ENCODE measurements at regions not wholly inside any gene's neighbourhood (a gene's known extent, or its start where the extent isn't known, plus 50 kb on each side); places are given as distances from the start of the nearest gene placed in this dataset.

DNA sequence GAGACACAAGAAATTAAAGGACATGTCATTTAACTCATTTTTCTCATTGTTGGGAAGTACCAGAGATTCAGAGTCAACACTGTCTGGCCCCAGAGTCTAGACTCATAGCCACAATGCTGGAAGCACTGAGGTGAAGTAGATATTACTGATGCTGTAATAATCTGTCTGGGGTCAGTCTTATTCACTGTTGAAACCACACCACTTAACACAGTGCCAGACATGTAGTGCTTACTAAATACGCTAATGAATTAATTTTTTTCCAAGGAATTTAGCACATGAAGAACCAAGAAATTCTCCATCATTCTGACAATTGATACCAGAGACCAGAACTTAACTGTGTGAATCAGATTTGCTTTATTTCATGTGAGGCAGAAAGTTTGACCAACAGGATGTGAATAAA is 150.8 kb upstream of the STAC start:
- no peak for TF ChIP-seq POLR2A (IDR thresholded peaks at IDR 0.05)
- no peak for TF ChIP-seq CTCF (IDR thresholded peaks at IDR 0.05)

Data from transverse colon (tissue), 3 donors.